Activated CD4-positive, alpha-beta T cell treated with anti-CD3 and anti-CD28 coated beads, Interleukin-2, amount 50 U/mL, for 4 hours (primary cell): ENCODE measurements at regions not wholly inside any gene's neighbourhood (a gene's known extent, or its start where the extent isn't known, plus 50 kb on each side); places are given as distances from the start of the nearest gene placed in this dataset.

Experiments used
- DNase-seq, 2 experiments: peaks; one replicate each; pipeline ENCODE4 v3.0.0-alpha.2; 2020

- no peak for DNase-seq
These were observed 110.0 kb upstream of the ARHGAP5 start for GRCh38 chr14:31966896-31967668.

GRCh38 chr14:31967669-31967975 lies 109.5 kb upstream of the ARHGAP5 start:
- DNase-seq: no peak

GRCh38 chr14:31968107-31968810 lies 108.8 kb upstream of the ARHGAP5 start:
- no peak for DNase-seq

- no peak for DNase-seq
These were observed 108.0 kb upstream of the ARHGAP5 start for GRCh38 chr14:31968956-31969698.

GRCh38 chr14:31969699-31970240 lies 107.3 kb upstream of the ARHGAP5 start:
- DNase-seq: no peak

- DNase-seq: no peak
These were observed 106.4 kb upstream of the ARHGAP5 start for GRCh38 chr14:31970744-31971143.

GRCh38 chr14:31971612-31972011 lies 105.5 kb upstream of the ARHGAP5 start:
- no peak for DNase-seq

- DNase-seq: no peak
These were observed 100.0 kb upstream of the ARHGAP5 start for GRCh38 chr14:31977001-31977556.

- DNase-seq: no peak
These were observed 98.7 kb upstream of the ARHGAP5 start for GRCh38 chr14:31978423-31978822.

GRCh38 chr14:31982642-31983041 lies 94.5 kb upstream of the ARHGAP5 start:
- DNase-seq: no peak

- no peak for DNase-seq
These were observed 90.7 kb upstream of the ARHGAP5 start for GRCh38 chr14:31986405-31986804.

GRCh38 chr14:31987721-31988120 lies 89.4 kb upstream of the ARHGAP5 start:
- DNase-seq: no peak

- no peak for DNase-seq
These were observed 88.9 kb upstream of the ARHGAP5 start for GRCh38 chr14:31988244-31988643.

GRCh38 chr14:31990183-31990857 lies 86.8 kb upstream of the ARHGAP5 start:
- DNase-seq: no peak

GRCh38 chr14:31990926-31991572 lies 86.1 kb upstream of the ARHGAP5 start:
- DNase-seq: no peak

- DNase-seq: no peak
These were observed 85.1 kb upstream of the ARHGAP5 start for GRCh38 chr14:31992011-31992447.

GRCh38 chr14:31993521-31993951 lies 83.6 kb upstream of the ARHGAP5 start:
- DNase-seq: no peak

- no peak for DNase-seq
These were observed 82.6 kb upstream of the ARHGAP5 start for GRCh38 chr14:31994391-31995033.

- DNase-seq: no peak
These were observed 73.5 kb upstream of the ARHGAP5 start for GRCh38 chr14:32003585-32003984.

GRCh38 chr14:32004300-32004699 lies 72.8 kb upstream of the ARHGAP5 start:
- DNase-seq: no peak

GRCh38 chr14:32005628-32006027 lies 71.5 kb upstream of the ARHGAP5 start:
- DNase-seq: no peak
